ENCODE measurements at regions not wholly inside any gene's neighbourhood (a gene's known extent, or its start where the extent isn't known, plus 50 kb on each side); places are given as distances from the start of the nearest gene placed in this dataset.

GRCh38 chr6:47360388-47360787 is 50.7 kb upstream of the TNFRSF21 start:
- H3K36me3 ChIP-seq = no peaks in the 10 kb centered on the region
- H3K9me3 ChIP-seq = no peaks in the 10 kb centered on the region
- H3K4me1 ChIP-seq = no peaks in the 10 kb centered on the region
- H3K27ac ChIP-seq = no peak overlapping the region
- in situ Hi-C loops (cut with MboI; ENCODE audit: low pct_ligation_motif_present in 1 of 4, low pct_unique_long_range_greater_than_20kb in 1 of 4, low sequenced_read_pairs in 3 of 4) (no loop called here), intact Hi-C loops (cut with DNase I; ENCODE audit: low total_unique reads) (no loop called here)
- no peak for DNase-seq
- no peaks in the 10 kb centered on the region for H3K27me3 ChIP-seq
- no peak for TF ChIP-seq CTCF (IDR thresholded peaks at IDR 0.05)
- no peak for TF ChIP-seq EP300 (IDR thresholded peaks at IDR 0.05; ENCODE audit: low read depth)
- no peak for TF ChIP-seq POLR2AphosphoS5 (IDR thresholded peaks at IDR 0.05)
- TF ChIP-seq POLR2A (IDR thresholded peaks at IDR 0.05) = no peak
- H3K4me3 ChIP-seq = no peak overlapping the region

- Histone ChIP-seq H3K4me1 (no peaks in the 10 kb centered on the region), H3K27ac (no peak overlapping the region), H3K27me3 (no peaks in the 10 kb centered on the region), H3K4me3 (no peak overlapping the region), H3K36me3 (no peaks in the 10 kb centered on the region), H3K9me3 (no peaks in the 10 kb centered on the region)
- in situ Hi-C loops (cut with MboI; ENCODE audit: low pct_ligation_motif_present in 1 of 4, low pct_unique_long_range_greater_than_20kb in 1 of 4, low sequenced_read_pairs in 3 of 4) (no loop called here), intact Hi-C loops (cut with DNase I; ENCODE audit: low total_unique reads) (no loop called here)
- 89 to 90% methylated on average over 10 of the region's 10 CpGs for WGBS, 2 donors (ENCODE audit: low coverage in 1 of 2)
- no peak for DNase-seq
- no peak for TF ChIP-seq EP300 (IDR thresholded peaks at IDR 0.05; ENCODE audit: low read depth)
- TF ChIP-seq POLR2AphosphoS5 (IDR thresholded peaks at IDR 0.05) = no peak
- no peak for TF ChIP-seq CTCF (IDR thresholded peaks at IDR 0.05)
- no peak for TF ChIP-seq POLR2A (IDR thresholded peaks at IDR 0.05)
These were observed 53.3 kb upstream of the TNFRSF21 start for GRCh38 chr6:47362857-47363461.

GRCh38 chr6:47363736-47364135 is 54.0 kb upstream of the TNFRSF21 start:
- intact Hi-C loops (cut with DNase I; ENCODE audit: low total_unique reads) = no loop called here
- Histone ChIP-seq H3K36me3 (no peaks in the 10 kb centered on the region), H3K27ac (no peak overlapping the region), H3K9me3 (no peaks in the 10 kb centered on the region), H3K4me3 (no peak overlapping the region), H3K27me3 (no peaks in the 10 kb centered on the region), H3K4me1 (no peaks in the 10 kb centered on the region)
- TF ChIP-seq POLR2AphosphoS5 (IDR thresholded peaks at IDR 0.05) (no peak), CTCF (IDR thresholded peaks at IDR 0.05) (no peak), POLR2A (IDR thresholded peaks at IDR 0.05) (no peak), EP300 (IDR thresholded peaks at IDR 0.05; ENCODE audit: low read depth) (no peak)
- no peak for DNase-seq
- in situ Hi-C loops (cut with MboI; ENCODE audit: low pct_ligation_motif_present in 1 of 4, low pct_unique_long_range_greater_than_20kb in 1 of 4, low sequenced_read_pairs in 3 of 4) = no loop called here

- no peaks in the 10 kb centered on the region for H3K9me3 ChIP-seq
- no peaks in the 10 kb centered on the region for H3K4me1 ChIP-seq
- no peak for TF ChIP-seq POLR2A (IDR thresholded peaks at IDR 0.05)
- no peak for TF ChIP-seq POLR2AphosphoS5 (IDR thresholded peaks at IDR 0.05)
- no peaks in the 10 kb centered on the region for H3K36me3 ChIP-seq
- in situ Hi-C loops (cut with MboI; ENCODE audit: low pct_ligation_motif_present in 1 of 4, low pct_unique_long_range_greater_than_20kb in 1 of 4, low sequenced_read_pairs in 3 of 4) (no loop called here), intact Hi-C loops (cut with DNase I; ENCODE audit: low total_unique reads) (no loop called here)
- no peak for DNase-seq
- H3K27ac ChIP-seq = no peak overlapping the region
- no peak overlapping the region for H3K4me3 ChIP-seq
- 65 to 83% methylated on average over 2 of the region's 2 CpGs for WGBS, 2 donors (ENCODE audit: low coverage in 1 of 2)
- H3K27me3 ChIP-seq = no peaks in the 10 kb centered on the region
These were observed 56.7 kb upstream of the TNFRSF21 start for GRCh38 chr6:47366335-47366890.

Measured in transverse colon (tissue), 4 donors.